Lung (tissue), 11 donors: ENCODE measurements at regions not wholly inside any gene's neighbourhood (a gene's known extent, or its start where the extent isn't known, plus 50 kb on each side); places are given as distances from the start of the nearest gene placed in this dataset.

Experiments
- ATAC-seq: fragments of 200-7000 bp; cut with Tn5 transposase; one replicate; pipeline ENCODE4 v1.9.1; 2020; ENCODE audit warnings: moderate number of reproducible peaks; ENCODE audit not compliant: insufficient read depth, low FRiP score
- DNase-seq, 3 donors: peaks; one replicate each; pipeline ENCODE4 v3.0.0-alpha.2; 2013 to 2017
- H3K27ac ChIP-seq, 2 donors: one replicate each; pipeline ENCODE4 v1.5.1; 2013; ENCODE audit warnings: mild to moderate bottlenecking in 2 of 2, moderate library complexity in 2 of 2, control low read depth in 1 of 2, inconsistent platforms in 1 of 2, low read depth in 1 of 2, low read length in 1 of 2
- H3K27me3 ChIP-seq, 3 donors: one replicate each; pipeline ENCODE4 v1.5.1; 2013; ENCODE audit warnings: low read length in 2 of 3; ENCODE audit not compliant: control insufficient read depth in 3 of 3, insufficient read depth in 3 of 3
- H3K36me3 ChIP-seq, 4 donors: one replicate each; pipeline ENCODE4 v1.5.1; 2013; ENCODE audit warnings: low read length in 4 of 4, mild to moderate bottlenecking in 1 of 4, moderate library complexity in 1 of 4; ENCODE audit not compliant: control insufficient read depth in 4 of 4, insufficient read depth in 4 of 4
- H3K4me1 ChIP-seq, 5 donors: one replicate each; pipeline ENCODE4 v1.5.1; 2013; ENCODE audit warnings: low read length in 5 of 5, mild to moderate bottlenecking in 2 of 5, moderate library complexity in 1 of 5; ENCODE audit not compliant: control insufficient read depth in 5 of 5, insufficient read depth in 5 of 5
- H3K4me3 ChIP-seq: one replicate; pipeline ENCODE4 v1.5.1; 2013; ENCODE audit warnings: mild to moderate bottlenecking, control low read depth, moderate library complexity
- H3K9ac ChIP-seq, 2 donors: one replicate each; pipeline ENCODE4 v1.5.1; 2013; ENCODE audit warnings: low read length in 2 of 2, control low read depth in 1 of 2; ENCODE audit not compliant: insufficient read depth in 1 of 2
- H3K9me3 ChIP-seq, 4 donors: one replicate each; pipeline ENCODE4 v1.5.1; 2013; ENCODE audit warnings: low read length in 3 of 4, mild to moderate bottlenecking in 1 of 4, moderate library complexity in 1 of 4; ENCODE audit not compliant: control insufficient read depth in 4 of 4, insufficient read depth in 3 of 4
- WGBS, 2 donors: extraction: QIAGEN DNeasy Blood & Tissue Kit; methylation state at CpG; one replicate each; pipeline ENCODE4 v1.1.7; 2013; 5-methylcytosine and 5-hydroxymethylcytosine counted together
- TF ChIP-seq, protein P1 (sequence below): IDR thresholded peaks from 2 replicates; pipeline ENCODE4 v1.5.1; 2012; ENCODE audit warnings: mild to moderate bottlenecking; ENCODE audit errors: control extremely low read depth, extremely low read depth
- donor health status: control.
- donor health status: control.
- donor health status: Bipolar disorder and iron deficiency.
- donor health status: healthy.
- donor health status: DM: yes; HTN: yes; CAD: no.

- Histone ChIP-seq H3K9ac (no peak overlapping the region), H3K9me3 (peaks cover 0 to 3% (median 2%) of the 10 kb centered on the region in 4 donors), H3K4me3 (no peak overlapping the region), H3K36me3 (no peaks in the 10 kb centered on the region), H3K27me3 (no peaks in the 10 kb centered on the region), H3K27ac (no peak overlapping the region), H3K4me1 (no peaks in the 10 kb centered on the region)
- ATAC-seq (no peak), DNase-seq (no peak)
- TF ChIP-seq, protein P1, sequence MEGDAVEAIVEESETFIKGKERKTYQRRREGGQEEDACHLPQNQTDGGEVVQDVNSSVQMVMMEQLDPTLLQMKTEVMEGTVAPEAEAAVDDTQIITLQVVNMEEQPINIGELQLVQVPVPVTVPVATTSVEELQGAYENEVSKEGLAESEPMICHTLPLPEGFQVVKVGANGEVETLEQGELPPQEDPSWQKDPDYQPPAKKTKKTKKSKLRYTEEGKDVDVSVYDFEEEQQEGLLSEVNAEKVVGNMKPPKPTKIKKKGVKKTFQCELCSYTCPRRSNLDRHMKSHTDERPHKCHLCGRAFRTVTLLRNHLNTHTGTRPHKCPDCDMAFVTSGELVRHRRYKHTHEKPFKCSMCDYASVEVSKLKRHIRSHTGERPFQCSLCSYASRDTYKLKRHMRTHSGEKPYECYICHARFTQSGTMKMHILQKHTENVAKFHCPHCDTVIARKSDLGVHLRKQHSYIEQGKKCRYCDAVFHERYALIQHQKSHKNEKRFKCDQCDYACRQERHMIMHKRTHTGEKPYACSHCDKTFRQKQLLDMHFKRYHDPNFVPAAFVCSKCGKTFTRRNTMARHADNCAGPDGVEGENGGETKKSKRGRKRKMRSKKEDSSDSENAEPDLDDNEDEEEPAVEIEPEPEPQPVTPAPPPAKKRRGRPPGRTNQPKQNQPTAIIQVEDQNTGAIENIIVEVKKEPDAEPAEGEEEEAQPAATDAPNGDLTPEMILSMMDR, result no peak
These were observed 472.6 kb upstream of the NECTIN3 start for GRCh38 chr3:110598847-110599490.

GRCh38 chr3:110608566-110608965 lies 463.1 kb upstream of the NECTIN3 start:
- no peak overlapping the region for H3K9ac ChIP-seq
- TF ChIP-seq, protein P1, result no peak
- no peak overlapping the region for H3K27ac ChIP-seq
- no peaks in the 10 kb centered on the region for H3K36me3 ChIP-seq
- DNase-seq (no peak), ATAC-seq (no peak)
- H3K9me3 ChIP-seq, result no peaks in the 10 kb centered on the region
- no peaks in the 10 kb centered on the region for H3K4me1 ChIP-seq
- H3K4me3 ChIP-seq, result no peak overlapping the region
- no peaks in the 10 kb centered on the region for H3K27me3 ChIP-seq

DNA sequence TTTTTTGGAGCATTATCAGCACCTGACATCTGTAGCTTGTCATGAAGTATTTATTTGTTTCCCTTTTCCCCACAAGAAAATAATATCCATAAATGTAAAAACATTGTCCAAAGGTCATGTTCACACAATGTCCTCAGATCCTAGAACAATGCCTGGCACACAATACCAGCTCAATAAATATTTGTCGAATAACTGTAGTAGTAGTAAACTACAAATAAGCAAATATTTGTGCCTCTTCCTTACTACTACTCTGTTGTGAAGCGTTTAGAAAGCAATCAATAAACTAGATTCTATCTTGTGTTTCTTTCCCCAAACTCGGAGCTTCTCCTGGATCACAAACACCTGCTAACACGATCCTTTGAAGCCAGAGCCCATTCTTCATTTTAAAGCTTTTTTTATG lies 459.6 kb upstream of the NECTIN3 start:
- DNase-seq, result no peak
- Histone ChIP-seq H3K27ac (no peak overlapping the region), H3K27me3 (no peaks in the 10 kb centered on the region), H3K36me3 (no peaks in the 10 kb centered on the region), H3K4me3 (no peak overlapping the region), H3K9me3 (no peaks in the 10 kb centered on the region), H3K9ac (no peak overlapping the region), H3K4me1 (no peaks in the 10 kb centered on the region)
- ATAC-seq, result no peak
- TF ChIP-seq, protein P1, result no peak
- 70 to 76% methylated on average over 4 of the region's 4 CpGs for WGBS, 2 donors

DNA sequence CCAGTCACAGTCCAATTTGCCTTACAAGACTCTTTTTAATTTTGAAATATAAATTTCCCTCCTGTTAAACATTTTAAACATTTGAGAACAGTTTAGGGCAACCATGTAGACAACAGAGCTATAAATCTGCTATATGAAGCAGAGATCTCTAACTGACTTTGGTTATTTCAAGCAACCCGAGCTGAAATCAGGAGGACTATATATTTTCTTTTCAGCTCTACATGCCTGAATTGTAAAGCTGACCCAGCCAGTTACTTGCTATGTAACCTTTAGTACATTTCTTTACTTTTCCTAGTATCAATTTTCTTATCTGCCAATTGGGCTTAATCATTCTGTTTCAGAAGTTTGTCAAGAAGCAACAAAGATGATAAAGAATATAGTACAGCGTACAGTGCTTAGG lies 457.4 kb upstream of the NECTIN3 start:
- H3K27me3 ChIP-seq, result no peaks in the 10 kb centered on the region
- ATAC-seq (no peak), DNase-seq (no peak)
- WGBS, 2 donors, result 71 to 83% methylated on average over 2 of the region's 2 CpGs
- no peaks in the 10 kb centered on the region for H3K4me1 ChIP-seq
- no peak overlapping the region for H3K4me3 ChIP-seq
- H3K9ac ChIP-seq, result no peak overlapping the region
- H3K27ac ChIP-seq, result no peak overlapping the region
- TF ChIP-seq, protein P1, result no peak
- no peaks in the 10 kb centered on the region for H3K9me3 ChIP-seq
- no peaks in the 10 kb centered on the region for H3K36me3 ChIP-seq
